Right cardiac atrium (tissue), 5 donors: ENCODE measurements at regions not wholly inside any gene's neighbourhood (a gene's known extent, or its start where the extent isn't known, plus 50 kb on each side); places are given as distances from the start of the nearest gene placed in this dataset.
A peak's percentile ranks its signal among the peaks of the same experiment; 100 is the strongest.
"Not testable (repeated sequence)": the region's sequence is repeated elsewhere in the genome, so short reads cannot be mapped to it uniquely, and the experiment has no call there.

ENCODE experiments used
- ATAC-seq, 2 donors: fragments of 200-7000 bp; cut with Tn5 transposase; one replicate each; pipeline versions ENCODE4 v1.8.0 to v1.9.1; 2020; ENCODE audit warnings: moderate library complexity in 2 of 2, mild to moderate bottlenecking in 1 of 2
- DNase-seq, 3 donors: peaks; one replicate each; pipeline ENCODE4 v3.0.0-alpha.2; 2020
- H3K27ac ChIP-seq: one replicate; pipeline ENCODE4 v1.5.1; 2013; ENCODE audit warnings: mild to moderate bottlenecking, low read length, control low read depth, moderate library complexity
- H3K27me3 ChIP-seq: one replicate; pipeline ENCODE4 v1.6.1; 2013; ENCODE audit not compliant: control insufficient read depth, insufficient read depth
- H3K4me1 ChIP-seq: one replicate; pipeline ENCODE4 v1.6.1; 2013; ENCODE audit warnings: low read length; ENCODE audit not compliant: control insufficient read depth, insufficient read depth
- H3K4me3 ChIP-seq: one replicate; pipeline ENCODE4 v1.5.1; 2013; ENCODE audit warnings: low read length, control low read depth
- H3K9me3 ChIP-seq: one replicate; pipeline ENCODE4 v1.6.1; 2013; ENCODE audit warnings: low read length; ENCODE audit not compliant: control insufficient read depth
- WGBS: extraction: QIAGEN DNeasy Blood & Tissue Kit; methylation state at CpG from one replicate; pipeline ENCODE4 v1.1.7; 2013; 5-methylcytosine and 5-hydroxymethylcytosine counted together
- intact Hi-C, 4 donors: fragments of 100-400 bp; cut with DNase I; formaldehyde crosslinking; loops; one replicate each; pipeline versions ENCODE4 v1.11.0 to v1.14.0; 2022 to 2023
- donor health status: healthy with polysubstance abuse.
- donor health status: DM: no; HTN: yes; CAD: no.
- donor health status: DM: no; HTN: no; CAD: no.
- donor health status: DM: no; HTN: yes; CAD: no; lungs with severe emphysema.
- donor health status: DM: yes; HTN: yes; CAD: no.

GRCh38 chr1:115453666-115454065 lies 115.6 kb upstream of the NGF start:
- H3K9me3 ChIP-seq: no peaks in the 10 kb centered on the region
- H3K4me3 ChIP-seq: no peak overlapping the region
- ATAC-seq (no peak), DNase-seq (no peak)
- intact Hi-C loops: loop anchor here in 1 of 4 donors (10.0 kb wide), 1 partner anchor 109 kb away; no protein-coding TSS in a partner anchor
- H3K27me3 ChIP-seq: no peaks in the 10 kb centered on the region
- no peak overlapping the region for H3K27ac ChIP-seq
- H3K4me1 ChIP-seq: peaks cover 2% of the 10 kb centered on the region
- 82% methylated on average over 2 of the region's 2 CpGs for WGBS

- H3K4me1 ChIP-seq: peaks cover 2% of the 10 kb centered on the region
- no peak overlapping the region for H3K4me3 ChIP-seq
- DNase-seq: no peak
- H3K9me3 ChIP-seq: no peaks in the 10 kb centered on the region
- H3K27me3 ChIP-seq: no peaks in the 10 kb centered on the region
- no peak overlapping the region for H3K27ac ChIP-seq
- ATAC-seq: no peak
- 93% methylated on average over 6 of the region's 6 CpGs for WGBS
- intact Hi-C loops: loop anchor here in 1 of 4 donors (10.0 kb wide), 1 partner anchor 108 kb away; no protein-coding TSS in a partner anchor
These were observed 114.7 kb upstream of the NGF start for GRCh38 chr1:115452600-115453329.

- ATAC-seq (peak in 1 of 2 donors; percentile 68), DNase-seq (peak in 2 of 3 donors; percentile 22 to 65)
- no peak overlapping the region for H3K27ac ChIP-seq
- 45% methylated on average over 6 of the region's 6 CpGs for WGBS
- no peak overlapping the region for H3K4me3 ChIP-seq
- H3K4me1 ChIP-seq: peaks cover 2% of the 10 kb centered on the region
- H3K9me3 ChIP-seq: no peaks in the 10 kb centered on the region
- intact Hi-C loops: loop anchor here in 1 of 4 donors (10.0 kb wide), 1 partner anchor 106 kb away; no protein-coding TSS in a partner anchor
- no peaks in the 10 kb centered on the region for H3K27me3 ChIP-seq
These were observed 112.5 kb upstream of the NGF start for GRCh38 chr1:115450501-115451040.

DNA sequence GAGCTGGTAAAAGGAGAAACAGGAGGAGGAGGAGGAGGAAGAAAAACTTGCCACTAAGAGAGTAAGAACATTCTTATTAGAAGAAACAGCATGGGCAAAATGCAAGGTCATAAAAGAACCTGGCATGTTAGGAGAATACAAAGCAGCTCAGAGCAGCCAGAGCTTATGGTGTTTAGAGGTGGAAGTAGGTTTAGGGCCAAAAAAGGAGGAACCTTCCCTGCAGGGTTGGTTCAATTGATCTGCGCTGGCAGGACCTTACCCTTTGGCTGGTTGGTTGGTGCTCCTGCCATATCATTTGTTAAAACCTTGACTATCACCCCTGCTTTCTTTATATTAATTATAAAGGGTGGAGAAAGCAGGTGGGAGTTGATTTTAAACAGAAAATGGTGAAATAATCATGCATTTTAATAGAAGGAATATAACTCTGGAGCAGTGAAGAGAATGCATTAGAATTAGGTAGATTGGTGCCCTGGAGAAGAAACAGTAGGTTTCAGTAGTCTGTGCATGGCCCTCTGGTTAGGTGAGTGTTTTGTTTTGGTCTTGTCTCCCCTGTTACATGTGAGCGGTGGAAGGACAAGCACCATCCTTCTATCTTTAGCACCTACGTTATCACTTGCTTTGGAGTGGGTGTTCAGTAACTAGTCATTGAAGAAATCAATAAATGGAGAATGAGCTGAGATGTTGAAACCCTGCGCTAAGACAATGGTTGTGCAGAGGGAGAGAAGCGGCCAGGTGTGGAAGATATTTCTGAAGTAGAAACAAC lies 110.4 kb upstream of the NGF start:
- H3K27me3 ChIP-seq: no peaks in the 10 kb centered on the region
- ATAC-seq: peak in 1 of 2 donors; percentile 68
- H3K4me1 ChIP-seq: peaks cover 2% of the 10 kb centered on the region
- intact Hi-C loops: no loop called here
- no peak overlapping the region for H3K27ac ChIP-seq
- H3K9me3 ChIP-seq: no peaks in the 10 kb centered on the region
- no peak for DNase-seq
- H3K4me3 ChIP-seq: no peak overlapping the region
- 76% methylated on average over 5 of the region's 5 CpGs for WGBS

- intact Hi-C loops: no loop called here
- ATAC-seq (no peak), DNase-seq (no peak)
- Histone ChIP-seq H3K4me3 (no peak overlapping the region), H3K27me3 (no peaks in the 10 kb centered on the region), H3K9me3 (no peaks in the 10 kb centered on the region), H3K4me1 (peaks cover 2% of the 10 kb centered on the region), H3K27ac (no peak overlapping the region)
- WGBS: 42% methylated on average over 3 of the region's 3 CpGs
These were observed 109.6 kb upstream of the NGF start for GRCh38 chr1:115447672-115448071.

GRCh38 chr1:115445090-115445489 lies 107.0 kb upstream of the NGF start:
- ATAC-seq (no peak), DNase-seq (no peak)
- no peak overlapping the region for H3K4me3 ChIP-seq
- intact Hi-C loops: no loop called here
- H3K9me3 ChIP-seq: no peaks in the 10 kb centered on the region
- no peaks in the 10 kb centered on the region for H3K4me1 ChIP-seq
- H3K27ac ChIP-seq: no peak overlapping the region
- H3K27me3 ChIP-seq: no peaks in the 10 kb centered on the region

DNA sequence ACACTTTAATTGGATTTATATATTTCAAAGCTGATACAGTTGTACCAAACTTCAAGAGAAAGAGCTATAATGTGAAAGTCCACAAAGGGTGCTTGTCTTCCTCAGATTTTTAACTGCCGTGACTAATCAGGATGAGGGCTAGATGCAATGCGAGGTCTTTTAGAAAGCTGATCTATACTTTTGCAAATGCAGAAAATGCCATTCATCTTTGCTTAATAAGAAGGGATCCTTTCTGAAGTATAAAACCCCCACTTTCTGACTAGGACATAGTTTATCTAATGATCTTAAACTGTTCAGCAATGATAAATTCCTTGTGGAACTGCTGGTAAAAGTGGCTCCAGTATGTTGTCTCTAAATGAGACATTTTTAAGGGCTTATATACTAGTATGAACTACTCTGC lies 102.7 kb upstream of the NGF start:
- ATAC-seq (no peak), DNase-seq (no peak)
- intact Hi-C loops: no loop called here
- H3K27me3 ChIP-seq: no peaks in the 10 kb centered on the region
- no peak overlapping the region for H3K27ac ChIP-seq
- no peak overlapping the region for H3K4me3 ChIP-seq
- WGBS: 80% methylated on average over 2 of the region's 2 CpGs
- no peaks in the 10 kb centered on the region for H3K4me1 ChIP-seq
- no peaks in the 10 kb centered on the region for H3K9me3 ChIP-seq

GRCh38 chr1:115439520-115439919 lies 101.5 kb upstream of the NGF start:
- DNase-seq, intact Hi-C loops, H3K4me1 ChIP-seq, ATAC-seq, H3K9me3 ChIP-seq, H3K27ac ChIP-seq, H3K27me3 ChIP-seq, H3K4me3 ChIP-seq: not testable (repeated sequence)
- WGBS: 99% methylated on average over 3 of the region's 3 CpGs

DNA sequence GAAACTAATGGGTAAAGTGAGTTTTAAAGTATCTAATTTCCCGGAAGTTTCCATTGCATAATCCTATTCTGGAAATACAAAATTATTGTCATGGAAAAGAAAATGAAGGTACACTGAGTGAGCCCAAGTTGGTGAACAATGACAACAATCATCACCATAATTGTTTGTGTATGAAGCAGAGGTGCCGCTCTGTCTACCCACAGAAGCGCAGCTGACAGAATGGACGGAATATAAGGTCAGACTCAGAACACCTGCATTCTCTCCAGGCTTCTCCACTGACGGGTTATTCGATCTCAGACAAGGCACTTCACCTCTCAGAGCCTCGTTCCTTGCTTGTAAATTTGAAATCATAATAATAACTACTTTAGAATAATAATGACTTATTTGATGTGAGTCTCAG lies 99.1 kb upstream of the NGF start:
- no peak for DNase-seq
- intact Hi-C loops: no loop called here
- H3K27ac ChIP-seq: no peak overlapping the region
- no peaks in the 10 kb centered on the region for H3K9me3 ChIP-seq
- ATAC-seq: no peak
- H3K4me3 ChIP-seq: no peak overlapping the region
- no peaks in the 10 kb centered on the region for H3K4me1 ChIP-seq
- WGBS: 82% methylated on average over 7 of the region's 7 CpGs
- H3K27me3 ChIP-seq: no peaks in the 10 kb centered on the region

- intact Hi-C loops: no loop called here
- Histone ChIP-seq H3K27ac (no peak overlapping the region), H3K4me3 (no peak overlapping the region), H3K27me3 (no peaks in the 10 kb centered on the region), H3K9me3 (no peaks in the 10 kb centered on the region), H3K4me1 (peaks cover 3% of the 10 kb centered on the region)
- DNase-seq: no peak
- no peak for ATAC-seq
These were observed 98.5 kb upstream of the NGF start for GRCh38 chr1:115436596-115436995.

- no peak overlapping the region for H3K27ac ChIP-seq
- DNase-seq (peak; percentile 39 to 75 (median 63)), ATAC-seq (peak; percentile 65 to 74)
- H3K4me3 ChIP-seq: no peak overlapping the region
- no peaks in the 10 kb centered on the region for H3K9me3 ChIP-seq
- no peaks in the 10 kb centered on the region for H3K27me3 ChIP-seq
- intact Hi-C loops: no loop called here
- peaks cover 3% of the 10 kb centered on the region for H3K4me1 ChIP-seq
- WGBS: 54% methylated on average over 6 of the region's 6 CpGs
These were observed 95.4 kb upstream of the NGF start for GRCh38 chr1:115433483-115433882.
